Progenitor cell of endocrine pancreas (in vitro differentiated cells): ENCODE measurements at regions not wholly inside any gene's neighbourhood (a gene's known extent, or its start where the extent isn't known, plus 50 kb on each side); places are given as distances from the start of the nearest gene placed in this dataset.
A peak's percentile ranks its signal among the peaks of the same experiment; 100 is the strongest.

Experiments
- DNase-seq: peaks from one replicate; pipeline ENCODE4 v3.0.0; 2021; ENCODE audit warnings: low spot score; ENCODE audit not compliant: unreplicated experiment
- H3K27ac Mint-ChIP-seq: 2 replicates; pipeline ENCODE4 v1.8.0; 2021; ENCODE audit warnings: mild to moderate bottlenecking, moderate library complexity, mixed read lengths
- H3K27me3 Mint-ChIP-seq: 2 replicates; pipeline ENCODE4 v1.8.0; 2021; ENCODE audit warnings: mixed read lengths
- H3K36me3 Mint-ChIP-seq: 2 replicates; pipeline ENCODE4 v1.8.0; 2022; ENCODE audit warnings: mixed read lengths; ENCODE audit not compliant: insufficient read depth
- H3K4me1 Mint-ChIP-seq: 2 replicates; pipeline ENCODE4 v1.8.0; 2021; ENCODE audit warnings: low read depth, mixed read lengths
- H3K4me3 Mint-ChIP-seq: 2 replicates; pipeline ENCODE4 v1.8.0; 2021; ENCODE audit warnings: low read depth, mild to moderate bottlenecking, moderate library complexity, mixed read lengths
- H3K9me3 Mint-ChIP-seq: 2 replicates; pipeline ENCODE4 v1.8.0; 2021; ENCODE audit warnings: low read depth, mixed read lengths
- CTCF ChIP-seq: fragments of 200-600 bp; sonication (generic); IDR thresholded peaks from one replicate; pipeline ENCODE4 v1.5.0; 2021; ENCODE audit warnings: antibody characterized with exemption, mild to moderate bottlenecking; ENCODE audit not compliant: unreplicated experiment

GRCh38 chr5:61253547-61253946, 78.5 kb upstream of the ZSWIM6 start:
- H3K36me3 Mint-ChIP-seq = peaks cover 1% of the 10 kb centered on the region
- H3K27ac Mint-ChIP-seq = no peak overlapping the region
- H3K9me3 Mint-ChIP-seq = no peaks in the 10 kb centered on the region
- peaks cover 25% of the 10 kb centered on the region for H3K4me1 Mint-ChIP-seq
- no peak overlapping the region for H3K4me3 Mint-ChIP-seq
- no peaks in the 10 kb centered on the region for H3K27me3 Mint-ChIP-seq
- no peak for TF ChIP-seq CTCF
- DNase-seq = no peak

GRCh38 chr5:61254969-61255555, 77.0 kb upstream of the ZSWIM6 start:
- peak overlapping the region; percentile 77 for H3K27ac Mint-ChIP-seq

GRCh38 chr5:61256474-61256873, 75.6 kb upstream of the ZSWIM6 start:
- DNase-seq = no peak
- TF ChIP-seq CTCF = no peak
- no peaks in the 10 kb centered on the region for H3K9me3 Mint-ChIP-seq
- no peak overlapping the region for H3K27ac Mint-ChIP-seq
- no peak overlapping the region for H3K4me3 Mint-ChIP-seq
- no peaks in the 10 kb centered on the region for H3K36me3 Mint-ChIP-seq
- peaks cover 2% of the 10 kb centered on the region for H3K27me3 Mint-ChIP-seq
- H3K4me1 Mint-ChIP-seq = peaks cover 25% of the 10 kb centered on the region

More at GRCh38 chr5:61254969-61255555, 77.0 kb upstream of the ZSWIM6 start:
- H3K36me3 Mint-ChIP-seq = peaks cover 1% of the 10 kb centered on the region
- peaks cover 25% of the 10 kb centered on the region for H3K4me1 Mint-ChIP-seq
- H3K9me3 Mint-ChIP-seq = no peaks in the 10 kb centered on the region
- DNase-seq = no peak
- H3K4me3 Mint-ChIP-seq = no peak overlapping the region
- no peaks in the 10 kb centered on the region for H3K27me3 Mint-ChIP-seq
- no peak for TF ChIP-seq CTCF

- TF ChIP-seq CTCF = no peak
- Mint-ChIP-seq H3K4me3 (no peak overlapping the region), H3K36me3 (no peaks in the 10 kb centered on the region), H3K4me1 (peaks cover 28% of the 10 kb centered on the region), H3K27me3 (peaks cover 3% of the 10 kb centered on the region), H3K9me3 (no peaks in the 10 kb centered on the region), H3K27ac (no peak overlapping the region)
- DNase-seq = no peak
Observed at GRCh38 chr5:61257421-61257820, 74.6 kb upstream of the ZSWIM6 start.

- Mint-ChIP-seq H3K27ac (no peak overlapping the region), H3K36me3 (no peaks in the 10 kb centered on the region), H3K9me3 (no peaks in the 10 kb centered on the region), H3K27me3 (peaks cover 3% of the 10 kb centered on the region), H3K4me3 (no peak overlapping the region), H3K4me1 (peaks cover 29% of the 10 kb centered on the region)
- TF ChIP-seq CTCF = no peak
- DNase-seq = no peak
Observed at GRCh38 chr5:61261136-61261535, 70.9 kb upstream of the ZSWIM6 start.
